OCI-LY3 (cell line): ENCODE measurements at regions not wholly inside any gene's neighbourhood (a gene's known extent, or its start where the extent isn't known, plus 50 kb on each side); places are given as distances from the start of the nearest gene placed in this dataset.

Experiments
- EZH2phosphoT487 ChIP-seq: fragments of 200-600 bp; shearing (Covaris generic); IDR thresholded peaks from 2 replicates; pipeline ENCODE4 v1.6.1; 2018; ENCODE audit warnings: antibody characterized with exemption, mixed run types, low read depth
- TF ChIP-seq, protein P1 (sequence below): fragments of 200-600, 300-600 bp; sonication (generic); IDR thresholded peaks from 2 replicates; pipeline ENCODE4 v1.5.1; 2014; ENCODE audit warnings: antibody characterized with exemption, low read length, low read depth

GRCh38 chr3:30352410-30353318 is 253.7 kb upstream of the TGFBR2 start:
- TF ChIP-seq, protein P1, sequence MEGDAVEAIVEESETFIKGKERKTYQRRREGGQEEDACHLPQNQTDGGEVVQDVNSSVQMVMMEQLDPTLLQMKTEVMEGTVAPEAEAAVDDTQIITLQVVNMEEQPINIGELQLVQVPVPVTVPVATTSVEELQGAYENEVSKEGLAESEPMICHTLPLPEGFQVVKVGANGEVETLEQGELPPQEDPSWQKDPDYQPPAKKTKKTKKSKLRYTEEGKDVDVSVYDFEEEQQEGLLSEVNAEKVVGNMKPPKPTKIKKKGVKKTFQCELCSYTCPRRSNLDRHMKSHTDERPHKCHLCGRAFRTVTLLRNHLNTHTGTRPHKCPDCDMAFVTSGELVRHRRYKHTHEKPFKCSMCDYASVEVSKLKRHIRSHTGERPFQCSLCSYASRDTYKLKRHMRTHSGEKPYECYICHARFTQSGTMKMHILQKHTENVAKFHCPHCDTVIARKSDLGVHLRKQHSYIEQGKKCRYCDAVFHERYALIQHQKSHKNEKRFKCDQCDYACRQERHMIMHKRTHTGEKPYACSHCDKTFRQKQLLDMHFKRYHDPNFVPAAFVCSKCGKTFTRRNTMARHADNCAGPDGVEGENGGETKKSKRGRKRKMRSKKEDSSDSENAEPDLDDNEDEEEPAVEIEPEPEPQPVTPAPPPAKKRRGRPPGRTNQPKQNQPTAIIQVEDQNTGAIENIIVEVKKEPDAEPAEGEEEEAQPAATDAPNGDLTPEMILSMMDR, result no peak
- no peak for TF ChIP-seq EZH2phosphoT487
